CD4-positive, alpha-beta T cell treated with Interferon alpha-2 for 1 hour (primary cell): ENCODE measurements at regions not wholly inside any gene's neighbourhood (a gene's known extent, or its start where the extent isn't known, plus 50 kb on each side); places are given as distances from the start of the nearest gene placed in this dataset.

Source experiments
- DNase-seq, 2 donors: peaks; one replicate each; pipeline ENCODE4 v3.0.0-alpha.2; 2020 to 2022

GRCh38 chr3:66753670-66754069, 244.4 kb upstream of the KBTBD8 start:
- DNase-seq: no peak

DNA sequence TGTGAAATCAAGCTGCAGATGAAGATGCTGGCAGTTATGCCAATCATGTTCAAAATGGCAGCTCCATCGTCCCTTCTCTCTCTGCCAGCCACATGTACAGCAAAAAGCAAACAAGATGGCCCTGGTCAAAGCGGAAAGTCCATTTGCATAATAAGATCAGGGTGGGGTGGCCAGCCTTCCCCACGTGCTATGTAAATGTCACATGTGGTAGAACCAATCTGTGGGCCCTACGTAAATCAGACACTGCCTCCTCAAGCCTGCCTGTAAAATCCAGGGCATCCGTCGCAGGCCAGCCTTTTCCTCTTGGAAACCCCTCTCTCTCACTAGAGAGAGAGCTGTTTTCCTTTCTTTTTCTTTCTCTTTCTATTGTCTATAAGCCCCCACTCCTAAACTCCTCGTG, 243.5 kb upstream of the KBTBD8 start:
- no peak for DNase-seq

GRCh38 chr3:66755924-66756323, 242.2 kb upstream of the KBTBD8 start:
- no peak for DNase-seq

DNA sequence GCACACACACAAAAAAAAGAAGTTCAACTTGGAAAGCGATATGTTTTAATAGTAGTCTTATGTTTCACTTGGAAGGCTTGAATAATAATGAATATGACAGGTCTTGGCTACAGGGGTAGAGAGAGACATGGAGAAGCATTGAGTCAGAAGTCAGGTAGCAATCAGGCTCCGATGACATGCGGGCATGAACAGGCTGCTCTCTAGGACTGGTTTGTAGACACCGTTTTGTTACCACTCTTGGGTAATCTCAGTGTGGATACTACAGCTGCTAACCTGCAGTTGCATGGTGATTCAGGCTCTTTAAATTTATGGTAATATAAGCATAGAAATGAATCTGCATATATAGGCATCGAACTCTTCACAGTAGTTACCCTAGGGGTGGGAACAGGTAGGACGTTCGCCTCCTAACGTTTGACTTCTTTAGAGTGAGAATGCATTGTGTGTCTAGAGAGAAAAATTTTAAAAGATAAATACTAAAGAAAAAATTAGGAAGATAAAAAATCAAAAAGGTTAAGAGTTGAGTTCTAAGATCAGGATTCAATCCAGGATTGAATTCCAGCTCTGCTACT, 241.6 kb upstream of the KBTBD8 start:
- no peak for DNase-seq

DNA sequence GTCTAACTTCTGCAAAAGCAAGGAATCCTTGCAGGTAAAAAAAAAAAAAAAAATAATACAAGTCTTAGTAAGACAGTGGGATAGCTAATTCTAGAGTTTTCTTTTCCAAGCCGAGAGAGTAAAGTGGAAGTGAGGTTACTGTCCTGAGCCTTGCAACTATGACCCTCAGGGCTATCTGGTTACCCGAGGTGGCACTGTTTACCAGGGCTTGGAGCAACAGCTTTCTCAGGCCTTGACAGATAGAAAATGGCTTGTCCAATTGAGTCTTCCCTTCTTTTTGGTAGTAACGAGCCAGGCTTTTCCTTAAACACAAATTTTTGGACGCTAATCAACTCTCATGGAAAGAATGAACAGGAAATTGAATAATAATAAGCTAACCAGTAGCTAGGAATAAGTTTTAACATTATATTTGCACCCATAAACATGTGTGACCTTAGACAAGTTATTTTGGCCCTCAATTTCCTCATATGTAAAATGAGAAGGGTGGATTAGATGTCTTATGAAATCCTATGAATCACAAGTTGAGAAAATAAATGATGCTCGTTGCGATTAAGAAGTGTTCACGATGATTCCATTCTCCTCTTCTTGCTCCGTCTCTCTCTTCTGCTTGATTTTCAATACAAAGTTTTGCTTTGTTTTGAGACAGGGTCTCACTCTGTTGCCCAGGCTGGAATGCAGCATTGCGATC, 236.9 kb upstream of the KBTBD8 start:
- no peak for DNase-seq

DNA sequence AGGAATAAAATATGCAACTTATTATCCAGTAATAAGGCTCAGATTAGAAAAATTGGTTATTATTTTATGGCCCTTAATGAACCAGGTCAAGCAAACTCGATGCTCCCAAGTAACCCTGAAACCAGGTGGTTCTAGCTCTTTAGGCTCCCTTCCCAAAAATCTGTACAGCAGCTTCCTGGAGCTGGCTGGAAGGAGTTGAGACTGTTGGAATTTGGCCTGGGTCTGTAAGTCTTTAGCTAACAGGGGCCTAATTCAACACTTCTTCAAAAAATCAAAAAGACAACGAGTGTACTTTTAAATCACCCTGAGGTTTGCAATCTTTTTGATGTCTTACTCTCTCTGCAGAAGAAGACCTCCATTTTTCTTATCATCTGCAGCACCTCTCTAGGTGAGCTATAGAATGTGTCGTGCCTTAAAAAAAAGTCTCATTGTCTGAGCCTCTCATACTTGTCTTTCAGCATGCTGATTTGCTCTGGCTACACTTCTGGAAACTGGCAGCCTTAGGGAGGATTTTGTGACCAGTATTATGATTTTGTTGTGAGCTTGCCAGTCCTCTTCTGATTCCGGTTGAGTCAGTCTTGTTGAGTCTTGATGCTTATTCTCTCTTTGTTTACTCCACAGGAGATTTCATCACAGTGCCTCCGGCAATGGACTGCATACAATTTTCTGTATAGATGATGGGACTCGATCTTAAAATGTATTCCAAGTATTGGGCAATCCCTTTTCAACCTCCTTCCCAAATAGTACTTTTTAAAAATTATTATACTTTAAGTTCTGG, 235.0 kb upstream of the KBTBD8 start:
- no peak for DNase-seq

DNA sequence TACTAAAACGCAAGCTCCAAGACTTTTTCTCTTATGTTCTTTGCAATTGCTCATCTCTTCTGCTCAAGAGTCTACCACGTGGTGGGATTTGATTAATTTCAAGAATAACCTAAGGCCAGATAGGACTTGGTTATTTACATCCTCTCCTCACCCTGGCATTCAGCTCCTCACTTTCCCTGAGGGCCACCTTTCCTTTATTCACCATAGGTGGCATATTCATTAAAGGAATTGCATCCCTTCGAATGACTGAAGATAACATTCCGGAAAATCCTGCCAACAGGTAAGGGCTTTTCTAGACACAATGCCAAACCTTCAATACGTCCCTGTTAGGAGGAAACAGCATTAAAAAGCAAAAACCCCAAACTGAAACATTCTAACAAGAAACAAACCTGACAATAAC, 220.0 kb upstream of the KBTBD8 start:
- DNase-seq: no peak

GRCh38 chr3:66778777-66779176, 219.3 kb upstream of the KBTBD8 start:
- DNase-seq: no peak

GRCh38 chr3:66785191-66785909, 212.8 kb upstream of the KBTBD8 start:
- no peak for DNase-seq

- no peak for DNase-seq
Measured at GRCh38 chr3:66789580-66790237, 208.4 kb upstream of the KBTBD8 start.

GRCh38 chr3:66792086-66792485, 206.0 kb upstream of the KBTBD8 start:
- no peak for DNase-seq

- no peak for DNase-seq
Measured at GRCh38 chr3:66795365-66795764, 202.7 kb upstream of the KBTBD8 start.

GRCh38 chr3:66796343-66796742, 201.8 kb upstream of the KBTBD8 start:
- DNase-seq: no peak

DNA sequence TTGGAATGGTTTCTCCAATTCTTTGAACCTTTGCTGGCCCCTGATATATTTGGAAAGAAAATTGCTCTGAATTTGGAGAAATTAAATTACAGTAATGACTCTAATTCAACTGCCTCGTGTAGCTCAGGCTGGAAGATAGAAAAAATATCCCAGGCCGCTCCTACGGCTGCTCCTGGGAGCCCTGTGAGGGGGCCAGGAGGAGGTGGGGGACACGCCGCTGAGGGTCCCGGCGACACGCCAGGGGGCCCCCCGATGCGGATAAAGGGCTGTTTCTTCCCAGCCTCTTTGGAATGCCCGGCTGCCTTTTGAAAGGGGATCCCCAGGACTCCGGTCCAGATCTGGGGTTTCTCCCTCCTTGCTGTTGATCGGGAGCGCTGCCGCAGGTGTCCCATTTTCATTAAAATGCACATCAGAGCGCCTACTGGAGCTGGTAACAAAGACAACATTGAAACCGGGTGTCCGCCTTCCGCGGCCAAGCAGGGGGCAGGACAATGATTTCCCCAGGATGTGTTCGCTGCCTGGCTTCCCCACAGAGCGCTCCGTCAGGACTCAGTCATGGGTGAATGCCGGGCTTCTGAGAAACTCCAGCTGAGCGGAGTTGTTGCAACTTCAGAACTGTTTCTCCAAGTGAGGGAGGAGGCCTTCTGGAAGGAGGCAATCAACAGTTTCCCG, 200.1 kb upstream of the KBTBD8 start:
- no peak for DNase-seq

DNA sequence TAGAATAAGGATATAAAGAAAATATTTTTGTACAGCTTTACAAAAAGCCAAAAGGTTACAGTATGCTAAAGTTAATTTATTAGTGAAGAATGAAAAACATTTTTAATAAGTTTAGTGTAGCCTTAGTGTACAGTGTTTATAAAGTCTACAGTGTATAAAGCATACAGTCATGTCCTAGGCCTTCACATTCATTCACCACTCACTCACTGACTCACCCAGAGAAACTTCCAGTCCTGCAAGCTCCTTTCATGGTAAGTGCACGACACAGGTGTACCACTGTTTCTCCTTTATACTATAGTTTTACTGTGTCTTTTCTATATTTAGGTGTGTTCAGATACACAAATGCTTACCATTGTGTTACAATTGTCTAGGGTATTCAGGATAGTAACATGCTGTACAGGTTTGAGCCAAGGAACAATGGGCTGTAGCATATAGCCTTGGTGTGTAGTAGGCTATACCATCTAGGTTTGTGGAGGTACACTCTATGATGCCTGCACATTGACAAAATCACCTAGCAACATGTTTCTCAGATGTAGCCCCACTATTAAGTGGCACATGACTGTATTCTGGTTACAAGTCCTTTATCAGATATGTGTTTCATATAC, 197.1 kb upstream of the KBTBD8 start:
- DNase-seq: no peak

DNA sequence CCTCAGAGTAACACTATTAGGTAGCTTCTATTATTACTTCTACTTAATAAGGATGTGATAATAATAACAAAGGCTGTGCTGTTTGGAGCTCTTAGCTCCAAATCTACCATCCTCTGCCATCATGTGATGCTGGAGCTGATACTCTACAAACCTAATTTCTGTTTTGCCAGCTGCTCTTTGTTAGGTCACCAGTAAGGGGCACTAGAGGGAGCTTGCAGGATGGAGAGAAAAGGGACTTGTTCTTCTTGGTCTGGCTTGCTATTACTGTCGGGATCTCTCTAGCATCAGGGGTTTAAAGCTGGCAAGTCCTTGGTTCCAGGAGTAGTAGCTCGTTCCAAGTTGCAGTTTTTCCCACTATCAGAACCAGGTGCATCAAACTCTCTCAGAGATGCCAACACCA, 194.9 kb upstream of the KBTBD8 start:
- no peak for DNase-seq

- no peak for DNase-seq
Measured at GRCh38 chr3:66803721-66804695, 194.1 kb upstream of the KBTBD8 start.

DNA sequence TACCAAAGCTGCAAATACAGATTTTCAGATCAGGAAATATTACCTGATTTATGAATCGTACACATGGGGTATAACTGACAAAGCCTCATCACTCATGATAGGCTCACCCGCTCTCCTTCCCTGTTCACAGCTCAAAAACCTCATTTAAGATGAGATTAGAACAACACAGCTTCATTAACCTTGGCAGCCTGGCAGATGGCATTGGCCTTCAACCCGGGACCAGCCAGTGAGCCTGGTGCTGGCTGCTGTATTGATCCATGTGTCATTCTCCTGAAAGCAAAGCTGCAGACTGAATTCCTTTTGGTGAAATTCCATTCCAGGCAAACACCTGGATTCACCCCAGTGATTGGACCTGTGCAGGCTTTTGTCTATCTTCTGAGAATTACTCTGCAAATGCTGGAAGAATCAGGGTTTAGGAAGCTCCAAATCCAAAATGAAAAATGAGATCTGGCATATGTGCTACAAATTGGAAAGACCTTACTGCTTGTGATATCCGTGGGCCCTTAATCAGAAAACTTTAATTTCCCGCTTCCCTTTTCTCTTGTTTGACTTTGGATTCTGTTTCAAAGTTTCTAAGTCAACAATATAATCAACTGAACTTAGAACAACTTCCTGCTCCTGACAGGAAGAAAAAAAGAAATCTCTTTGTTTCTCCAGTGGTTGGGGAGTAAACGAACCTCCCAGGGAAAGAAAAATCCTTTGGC, 189.1 kb upstream of the KBTBD8 start:
- no peak for DNase-seq

DNA sequence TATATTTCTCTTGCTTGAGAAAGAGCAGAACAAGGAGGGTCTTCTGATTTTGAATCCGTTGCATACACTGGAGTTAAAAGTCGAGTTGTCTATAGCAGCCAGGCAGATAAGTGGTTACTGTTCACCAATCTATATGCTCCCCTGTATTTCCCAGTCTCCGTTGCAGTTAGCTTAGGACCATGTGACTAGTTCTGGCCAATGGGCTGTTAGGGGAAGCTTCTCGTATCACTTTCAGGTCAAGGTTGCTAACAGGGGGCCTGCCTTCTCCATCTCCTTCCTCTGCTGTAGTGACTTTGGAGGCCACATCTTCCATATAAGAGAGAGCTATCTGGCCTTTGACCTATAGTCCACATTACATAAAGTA, 188.5 kb upstream of the KBTBD8 start:
- no peak for DNase-seq

DNA sequence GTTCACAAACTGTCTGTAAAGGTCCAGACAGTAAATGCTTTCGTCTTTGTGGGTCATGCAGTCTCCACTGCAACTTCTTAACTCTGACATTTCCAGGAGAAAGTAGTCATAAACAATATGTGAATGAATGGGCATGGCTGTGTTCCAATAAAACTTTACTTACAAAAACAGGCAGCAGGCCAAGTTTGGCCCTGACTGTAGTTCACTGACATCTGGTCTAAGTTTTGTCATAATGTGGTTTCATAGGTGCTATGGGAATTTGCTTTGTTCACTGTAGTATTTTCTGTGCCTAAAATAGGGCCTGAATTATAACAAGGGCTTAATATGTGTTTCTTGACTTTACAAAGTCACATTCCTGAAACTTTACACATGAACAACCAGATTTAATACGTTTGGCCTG, 186.0 kb upstream of the KBTBD8 start:
- DNase-seq: no peak
